DMS153 treated with DMSO at 0.1 percent for 48 hours (cell line): ENCODE measurements at regions not wholly inside any gene's neighbourhood (a gene's known extent, or its start where the extent isn't known, plus 50 kb on each side); places are given as distances from the start of the nearest gene placed in this dataset.
"Not testable (repeated sequence)": the region's sequence is repeated elsewhere in the genome, so short reads cannot be mapped to it uniquely, and the experiment has no call there.

ENCODE experiments used
- DNase-seq: peaks from one replicate; lab custom pipeline; 2025; ENCODE audit not compliant: unreplicated experiment; lab: John Stamatoyannopoulos, UW

GRCh38 chr4:120636120-120636630 is 286.4 kb downstream of the PRDM5 start:
- no peak for DNase-seq

GRCh38 chr4:120633810-120634209 is 288.7 kb downstream of the PRDM5 start:
- no peak for DNase-seq

- no peak for DNase-seq
Measured at GRCh38 chr4:120630427-120630826, 292.1 kb downstream of the PRDM5 start.

GRCh38 chr4:120629546-120630108 is 292.9 kb downstream of the PRDM5 start:
- no peak for DNase-seq

GRCh38 chr4:120622601-120623000 is 299.9 kb downstream of the PRDM5 start:
- DNase-seq: no peak

- no peak for DNase-seq
Measured at GRCh38 chr4:120617171-120617570, 305.4 kb downstream of the PRDM5 start.

GRCh38 chr4:120616041-120616440 is 306.5 kb downstream of the PRDM5 start:
- DNase-seq: no peak

- DNase-seq: no peak
Measured at GRCh38 chr4:120613778-120614177, 308.7 kb downstream of the PRDM5 start.

GRCh38 chr4:120611092-120611491 is 311.4 kb downstream of the PRDM5 start:
- DNase-seq: no peak

- no peak for DNase-seq
Measured at GRCh38 chr4:120591038-120591437, 331.5 kb downstream of the PRDM5 start.

- DNase-seq: no peak
Measured at GRCh38 chr4:120589787-120590186, 332.7 kb downstream of the PRDM5 start.

- DNase-seq: no peak
Measured at GRCh38 chr4:120568731-120569130, 353.8 kb downstream of the PRDM5 start.

- DNase-seq: no peak
Measured at GRCh38 chr4:120561648-120562047, 360.9 kb downstream of the PRDM5 start.

- no peak for DNase-seq
Measured at GRCh38 chr4:120557372-120557771, 365.2 kb downstream of the PRDM5 start.

- DNase-seq: no peak
Measured at GRCh38 chr4:120555058-120555457, 367.5 kb downstream of the PRDM5 start.

- no peak for DNase-seq
Measured at GRCh38 chr4:120554086-120554485, 368.4 kb downstream of the PRDM5 start.

GRCh38 chr4:120550624-120551220 is 371.8 kb downstream of the PRDM5 start:
- not testable (repeated sequence) for DNase-seq

GRCh38 chr4:120549011-120549570 is 373.4 kb downstream of the PRDM5 start:
- no peak for DNase-seq

- no peak for DNase-seq
Measured at GRCh38 chr4:120545391-120545790, 377.1 kb downstream of the PRDM5 start.

- DNase-seq: no peak
Measured at GRCh38 chr4:120544838-120545237, 377.7 kb downstream of the PRDM5 start.

- DNase-seq: no peak
Measured at GRCh38 chr4:120540625-120541024, 381.9 kb downstream of the PRDM5 start.

- DNase-seq: no peak
Measured at GRCh38 chr4:120536884-120537283, 385.6 kb downstream of the PRDM5 start.

GRCh38 chr4:120528428-120528827 is 394.1 kb downstream of the PRDM5 start:
- DNase-seq: no peak
